NCI-H748 treated with DMSO at 0.1 percent for 48 hours (cell line): ENCODE measurements at regions not wholly inside any gene's neighbourhood (a gene's known extent, or its start where the extent isn't known, plus 50 kb on each side); places are given as distances from the start of the nearest gene placed in this dataset.

Source experiments
- DNase-seq: peaks from one replicate; lab custom pipeline; 2025; lab: John Stamatoyannopoulos, UW

- no peak for DNase-seq
These were observed 469.5 kb downstream of the MATN1 start for GRCh38 chr1:30253807-30254440.

GRCh38 chr1:30253361-30253760, 470.0 kb downstream of the MATN1 start:
- no peak for DNase-seq

GRCh38 chr1:30250984-30251850, 472.2 kb downstream of the MATN1 start:
- no peak for DNase-seq

DNA sequence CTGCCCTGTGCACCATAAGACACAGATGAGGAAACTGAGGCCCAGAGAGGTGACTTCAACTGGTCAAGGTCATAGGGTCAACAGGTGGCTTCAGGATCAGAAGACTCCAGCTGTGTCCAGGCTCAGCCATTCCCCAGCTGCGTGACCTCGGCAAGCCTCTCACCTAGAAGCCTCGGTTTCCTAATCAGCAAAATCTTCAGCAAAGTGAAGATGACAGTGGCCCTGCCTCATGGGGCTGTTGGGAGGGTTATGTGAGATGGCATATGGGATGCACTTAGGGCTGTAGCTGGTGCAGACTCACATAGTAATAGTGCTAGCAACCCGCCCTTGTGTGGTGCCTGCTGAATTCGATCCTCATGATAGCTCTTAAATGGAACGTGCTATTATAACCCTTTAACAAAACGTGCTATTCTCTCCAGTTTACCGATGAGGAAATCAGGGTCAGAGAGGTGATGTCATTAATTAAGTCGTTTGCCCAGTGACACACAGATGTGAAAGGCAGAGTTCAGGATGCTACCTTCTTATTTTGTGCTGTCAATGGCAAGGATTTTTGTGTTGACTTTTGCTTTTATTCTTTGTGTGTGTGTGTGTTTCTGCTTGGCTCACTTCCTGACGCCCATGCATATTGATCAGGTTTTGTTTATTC, 472.9 kb downstream of the MATN1 start:
- peak; percentile 88 for DNase-seq

DNA sequence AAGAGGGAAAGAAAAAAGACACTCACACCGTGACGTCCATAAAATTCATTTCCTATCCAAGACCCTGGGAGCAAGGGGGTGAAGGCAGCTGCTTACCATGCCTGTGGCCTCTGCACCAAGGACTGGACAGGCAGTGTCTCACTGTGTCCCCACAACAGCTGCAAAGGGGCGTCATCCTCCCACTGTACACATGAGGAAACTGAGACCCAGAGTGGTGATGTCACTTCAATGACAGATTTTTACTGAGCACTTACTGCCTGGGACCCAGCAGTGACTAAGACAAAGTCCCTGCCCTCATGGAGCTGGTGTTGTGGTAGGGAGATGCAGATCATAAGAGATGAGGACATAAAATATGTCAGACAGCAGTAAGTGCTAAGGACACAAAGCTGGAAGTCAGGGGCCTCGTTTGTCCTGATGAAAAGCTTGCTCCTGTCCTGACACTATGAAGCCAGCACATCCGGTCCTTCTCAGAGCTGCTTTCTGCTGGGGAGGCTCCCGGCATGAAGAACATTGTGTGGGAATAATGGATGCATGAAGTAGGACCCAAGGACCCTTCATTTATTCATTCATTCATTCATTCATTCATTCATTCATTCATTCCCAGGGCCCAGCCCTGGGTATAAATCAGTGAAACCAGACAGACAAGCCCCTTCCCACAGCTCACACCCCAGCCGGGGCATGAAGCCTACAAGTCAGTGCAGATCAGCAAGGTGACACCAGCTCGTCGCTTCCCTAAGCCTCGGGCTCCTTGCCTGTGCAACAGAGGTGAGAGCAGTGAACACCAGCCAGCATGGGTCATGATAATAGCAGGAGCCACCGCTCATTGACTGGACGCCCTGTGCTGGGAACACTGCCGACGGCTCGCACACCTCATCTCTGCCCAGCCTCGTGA, 473.7 kb downstream of the MATN1 start:
- no peak for DNase-seq

- DNase-seq, result no peak
These were observed 474.6 kb downstream of the MATN1 start for GRCh38 chr1:30248774-30249173.

GRCh38 chr1:30248373-30248772, 475.0 kb downstream of the MATN1 start:
- DNase-seq, result no peak

DNA sequence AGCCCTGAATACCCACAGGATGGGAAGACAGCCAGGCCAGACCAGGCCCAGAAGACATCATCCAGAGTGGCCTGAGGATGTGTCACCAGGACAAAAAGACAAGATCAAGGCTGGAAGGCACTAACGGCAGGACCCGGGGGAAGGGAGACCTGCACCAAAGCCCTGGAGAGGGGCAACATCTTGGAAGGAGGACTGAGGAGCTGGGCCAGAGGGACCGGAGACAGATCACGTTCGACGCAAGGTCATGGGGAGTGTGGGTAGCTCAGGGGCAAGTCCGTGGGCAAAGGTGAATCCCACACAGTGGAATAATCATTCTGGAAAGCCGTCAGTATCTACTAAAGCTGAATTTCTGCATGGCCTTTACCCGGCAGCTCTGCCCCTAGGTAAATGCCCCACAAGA, 478.6 kb downstream of the MATN1 start:
- DNase-seq, result no peak

GRCh38 chr1:30242722-30243457, 480.5 kb downstream of the MATN1 start:
- no peak for DNase-seq

GRCh38 chr1:30242168-30242567, 481.2 kb downstream of the MATN1 start:
- no peak for DNase-seq

GRCh38 chr1:30241681-30242080, 481.7 kb downstream of the MATN1 start:
- DNase-seq, result no peak

DNA sequence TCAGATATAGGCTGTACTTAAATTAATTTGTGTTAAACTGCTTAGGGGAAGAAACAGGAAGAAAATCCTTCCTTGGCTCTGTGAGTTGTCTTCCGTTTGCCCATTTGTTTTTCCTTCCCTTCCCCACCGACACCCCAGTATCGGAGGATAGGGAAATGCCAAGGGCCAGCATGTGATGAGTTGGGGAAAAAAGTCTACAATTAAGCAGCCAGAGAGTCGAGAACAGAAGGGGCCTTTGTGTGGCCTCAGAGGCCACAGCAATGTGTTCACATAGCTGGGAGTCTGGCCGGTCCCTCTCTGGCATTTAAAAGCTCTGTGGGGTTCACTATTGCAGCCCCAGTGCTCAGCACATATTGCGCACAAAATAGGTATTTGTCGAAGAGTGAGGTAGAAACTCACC, 489.3 kb downstream of the MATN1 start:
- no peak for DNase-seq

DNA sequence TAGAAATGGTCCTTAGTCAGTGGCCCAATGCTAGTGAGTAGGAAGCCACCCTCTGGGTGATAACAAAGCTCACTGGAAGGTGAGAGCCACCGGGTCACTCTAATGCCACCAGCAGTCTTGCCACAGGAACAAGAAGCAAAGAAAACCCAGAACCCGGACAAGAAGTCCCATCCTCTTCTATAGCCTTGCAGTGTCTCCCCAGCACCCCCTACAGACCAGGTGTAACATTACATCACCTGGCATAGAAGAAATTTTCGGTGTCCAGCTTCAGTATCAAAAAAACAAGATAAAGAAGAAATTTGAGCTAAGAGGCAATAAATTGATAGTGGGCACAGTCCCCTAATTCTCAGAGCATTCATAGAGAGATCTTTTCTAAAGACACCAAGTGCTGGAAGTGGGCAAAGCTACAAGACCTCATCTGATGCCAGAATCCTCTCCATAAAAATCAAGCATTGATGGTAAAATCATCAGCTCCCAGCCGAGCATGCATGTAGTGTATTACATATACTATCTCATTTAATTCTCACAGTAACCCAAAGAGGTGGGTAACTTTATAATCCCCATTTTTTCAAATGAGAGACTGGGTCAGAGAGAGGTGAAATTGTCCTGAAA, 491.0 kb downstream of the MATN1 start:
- DNase-seq, result no peak

- DNase-seq, result no peak
These were observed 493.4 kb downstream of the MATN1 start for GRCh38 chr1:30229960-30230359.

DNA sequence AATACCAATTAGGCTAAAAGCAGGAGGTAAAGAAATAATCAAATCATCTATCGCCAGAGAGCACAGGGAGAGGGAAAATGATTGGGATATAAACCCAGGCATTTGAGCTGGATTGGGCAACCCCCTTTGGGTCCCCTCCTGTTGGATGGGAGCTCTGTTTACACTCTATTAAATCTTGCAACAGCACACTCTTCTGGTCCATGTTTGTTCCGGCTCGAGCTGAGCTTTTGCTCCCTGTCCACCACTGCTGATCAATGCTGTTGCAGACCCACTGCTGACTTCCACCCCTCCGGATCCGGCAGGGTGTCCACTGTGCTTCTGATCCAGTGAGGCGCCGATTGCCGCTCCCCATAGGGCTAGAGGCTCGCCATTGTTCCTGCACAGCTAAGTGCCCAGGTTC, 493.8 kb downstream of the MATN1 start:
- no peak for DNase-seq

- no peak for DNase-seq
These were observed 496.7 kb downstream of the MATN1 start for GRCh38 chr1:30226648-30227047.

DNA sequence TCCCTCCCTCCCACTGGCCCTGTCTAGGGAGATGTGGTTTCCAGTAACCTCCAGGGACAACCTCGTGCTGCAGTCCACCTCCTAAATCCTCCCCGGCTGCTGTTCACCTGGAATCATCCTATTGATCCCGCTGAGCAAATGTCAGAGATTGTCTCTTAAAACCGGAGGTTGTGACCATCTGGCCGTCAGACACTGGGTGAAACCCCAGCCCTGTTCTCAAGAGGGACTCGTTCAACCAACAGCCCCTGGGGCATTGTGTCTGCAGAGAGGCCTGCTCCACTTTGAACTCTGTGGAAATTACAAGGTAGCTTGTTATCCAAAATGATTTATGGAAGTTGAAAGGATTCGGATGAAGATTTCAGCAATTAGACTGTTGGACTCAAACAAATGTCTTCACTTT, 498.0 kb downstream of the MATN1 start:
- DNase-seq, result no peak

DNA sequence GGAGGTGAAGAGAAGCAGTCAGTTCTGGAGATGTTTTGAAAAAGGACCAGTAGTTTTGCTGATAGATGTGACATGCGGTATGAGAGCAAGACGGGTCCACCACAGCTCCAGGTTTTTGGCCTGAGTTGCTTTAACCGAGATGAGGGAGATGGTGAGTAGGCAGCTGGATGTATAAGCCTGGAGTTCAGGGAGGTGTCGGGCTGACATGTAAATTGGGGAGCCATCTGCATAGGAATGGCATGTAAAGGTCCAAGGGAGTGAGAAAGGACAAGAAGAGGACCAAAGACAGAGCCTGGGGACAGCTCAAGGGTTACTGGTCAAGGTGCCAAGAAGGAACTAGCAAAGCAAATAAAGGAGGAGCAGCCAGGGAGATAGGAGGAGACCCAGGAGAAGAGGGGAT, 503.7 kb downstream of the MATN1 start:
- DNase-seq, result no peak

DNA sequence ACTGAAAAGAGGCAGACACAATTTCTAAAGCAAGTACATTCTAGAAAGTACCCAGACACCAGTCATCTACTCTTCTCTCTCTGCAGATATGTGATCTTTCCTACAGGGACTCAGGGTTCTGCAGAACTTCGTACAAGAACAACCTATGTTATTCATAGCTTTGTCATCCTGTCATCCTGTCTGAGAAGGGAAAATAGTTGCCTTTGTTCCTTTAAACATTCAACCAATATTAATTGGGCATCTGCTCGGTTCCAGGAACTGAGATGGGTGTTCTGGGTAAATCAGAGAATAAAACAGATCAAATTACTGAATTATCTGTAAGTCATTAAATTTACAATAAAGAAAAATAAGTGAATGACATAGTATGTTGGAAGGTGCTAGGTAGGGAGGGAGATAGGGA, 504.9 kb downstream of the MATN1 start:
- no peak for DNase-seq

DNA sequence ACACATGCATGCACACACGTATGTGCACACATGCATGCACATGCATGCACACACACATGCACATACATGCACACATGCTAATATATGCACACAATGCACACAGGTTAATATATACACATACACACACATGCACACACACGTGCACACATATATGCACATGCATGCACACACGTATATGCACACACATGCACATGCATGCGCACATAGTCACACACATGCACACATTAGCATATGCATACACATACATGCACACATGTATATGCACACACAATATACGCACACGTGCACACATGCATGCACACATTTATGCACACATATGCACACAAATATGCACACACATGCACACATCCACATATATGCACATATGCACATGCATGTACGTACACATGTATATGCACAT, 506.8 kb downstream of the MATN1 start:
- no peak for DNase-seq

DNA sequence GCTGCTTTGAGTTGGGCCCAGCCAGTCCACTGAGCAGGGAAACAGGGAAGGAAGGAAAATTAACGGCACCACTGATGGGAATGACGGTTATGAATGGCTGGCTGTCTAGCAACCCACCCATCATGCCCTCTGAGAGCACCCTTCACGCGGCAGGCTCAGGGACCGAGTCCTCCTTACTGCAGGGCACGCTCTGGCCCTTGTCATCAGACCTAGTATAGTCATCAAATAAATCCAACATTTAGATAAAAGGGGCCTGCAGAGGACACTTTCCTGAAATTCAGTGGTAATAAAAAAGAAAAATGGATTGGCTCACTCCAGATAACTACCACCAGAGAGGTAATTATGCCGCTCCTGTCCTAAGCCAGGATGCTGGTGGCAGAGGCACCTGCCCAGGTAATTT, 509.4 kb downstream of the MATN1 start:
- DNase-seq, result no peak
